ENCODE measurements at regions not wholly inside any gene's neighbourhood (a gene's known extent, or its start where the extent isn't known, plus 50 kb on each side); places are given as distances from the start of the nearest gene placed in this dataset.
"Not testable (repeated sequence)": the region's sequence is repeated elsewhere in the genome, so short reads cannot be mapped to it uniquely, and the experiment has no call there.

DNA sequence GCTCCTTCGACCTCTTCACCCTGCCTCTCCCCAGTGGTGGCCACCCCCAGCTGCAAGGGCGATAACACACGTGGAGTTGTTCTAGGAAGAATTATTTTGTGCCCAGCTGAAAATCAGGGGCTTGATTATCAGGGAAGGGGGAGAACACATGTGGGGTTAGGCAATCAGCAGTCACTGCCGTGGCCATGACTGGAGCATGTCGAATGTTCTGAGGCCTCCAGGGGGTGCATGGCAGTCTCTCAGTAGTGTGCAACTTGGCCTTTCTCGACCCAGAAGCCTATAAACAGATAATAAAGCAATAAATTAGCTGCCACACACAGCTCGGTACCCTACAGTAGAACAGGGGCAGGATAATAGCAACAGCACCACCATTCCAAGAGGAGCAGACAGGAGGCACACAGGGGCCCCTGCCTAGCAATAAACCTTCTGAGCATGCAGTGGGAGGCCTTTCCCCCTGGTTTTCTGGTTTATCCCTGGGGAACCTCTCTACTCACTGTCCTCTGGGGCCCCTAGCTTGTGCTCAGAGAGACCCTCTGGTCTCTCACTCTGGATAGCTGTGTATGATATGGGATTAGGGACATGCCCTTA lies 308.2 kb upstream of the PLGLB2 start:
- not testable (repeated sequence) for DNase-seq

GRCh38 chr2:87440650-87441049 lies 307.2 kb upstream of the PLGLB2 start:
- not testable (repeated sequence) for DNase-seq

DNA sequence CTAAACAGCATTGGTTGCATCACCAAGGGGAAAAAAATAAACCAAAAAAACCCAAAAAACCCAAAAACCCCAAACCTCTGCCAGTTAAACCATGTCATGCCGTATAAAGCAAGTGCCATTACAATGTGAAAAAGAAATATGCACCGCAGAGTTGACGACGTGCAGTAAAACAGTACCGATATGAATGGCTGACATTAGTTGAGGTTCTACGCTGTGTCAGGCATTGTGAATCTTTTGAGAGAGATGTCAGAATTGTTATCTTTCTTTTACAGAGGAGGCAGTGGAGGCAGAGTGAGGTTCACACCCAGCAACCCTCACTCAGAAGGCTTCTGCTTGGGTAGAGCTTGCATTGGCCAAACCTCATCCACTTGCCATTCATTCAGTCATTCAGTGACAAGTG lies 306.5 kb upstream of the PLGLB2 start:
- not testable (repeated sequence) for DNase-seq

DNA sequence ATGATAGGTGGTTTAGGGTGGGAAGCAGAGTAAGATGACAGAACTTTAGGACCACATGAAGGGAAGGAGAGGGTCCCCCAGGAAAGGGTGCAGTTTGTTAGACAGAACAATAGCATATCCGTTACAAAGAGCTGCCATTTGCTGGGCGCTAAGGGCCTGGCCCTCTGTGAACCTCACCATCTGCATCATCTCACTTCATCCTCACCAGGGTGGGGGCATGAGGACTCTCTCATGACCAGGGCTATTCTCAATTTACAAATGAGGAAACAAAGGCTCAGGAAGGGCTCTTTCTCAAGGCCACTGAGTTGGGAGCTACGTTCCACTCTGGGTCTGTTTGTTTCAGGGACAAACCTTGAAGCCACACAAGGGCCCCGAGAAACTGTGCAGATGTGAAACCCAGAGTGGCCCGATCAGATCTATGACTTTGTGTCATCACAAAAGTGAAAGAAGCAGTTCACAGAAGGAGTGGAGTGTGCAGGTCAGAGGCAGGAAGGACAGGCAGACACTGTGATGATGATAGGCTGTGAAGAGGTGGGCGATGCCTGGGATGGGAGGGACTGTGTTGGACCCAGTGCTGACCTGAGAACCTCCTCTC lies 304.8 kb upstream of the PLGLB2 start:
- not testable (repeated sequence) for DNase-seq

- DNase-seq: not testable (repeated sequence)
Observed at GRCh38 chr2:87444951-87445350, 302.9 kb upstream of the PLGLB2 start.

- DNase-seq: not testable (repeated sequence)
Observed at GRCh38 chr2:87445613-87446312, 302.1 kb upstream of the PLGLB2 start.

- DNase-seq: not testable (repeated sequence)
Observed at GRCh38 chr2:87446313-87446696, 301.6 kb upstream of the PLGLB2 start.

- DNase-seq: not testable (repeated sequence)
Observed at GRCh38 chr2:87449462-87449980, 298.4 kb upstream of the PLGLB2 start.

DNA sequence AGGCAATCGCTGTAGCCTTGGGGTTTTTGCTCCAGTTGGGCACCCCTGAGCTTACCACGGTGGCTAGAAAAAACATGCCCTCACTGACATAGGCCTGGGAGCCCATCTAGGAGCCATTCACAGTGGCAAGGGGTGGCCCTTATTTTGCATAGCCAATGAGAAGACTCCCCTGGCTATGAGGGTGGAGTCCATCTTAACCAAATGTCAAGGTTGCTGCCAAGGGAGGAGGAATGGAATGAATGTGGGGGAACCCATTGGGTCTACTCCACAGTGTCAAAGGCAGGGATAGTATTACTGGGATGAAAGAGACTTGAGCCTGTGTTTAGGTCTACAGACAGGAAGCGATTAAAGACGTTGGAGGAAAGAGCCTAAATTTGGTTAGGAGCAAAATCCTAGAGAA lies 295.7 kb upstream of the PLGLB2 start:
- not testable (repeated sequence) for DNase-seq

GRCh38 chr2:87452861-87453260 lies 295.0 kb upstream of the PLGLB2 start:
- not testable (repeated sequence) for DNase-seq

DNA sequence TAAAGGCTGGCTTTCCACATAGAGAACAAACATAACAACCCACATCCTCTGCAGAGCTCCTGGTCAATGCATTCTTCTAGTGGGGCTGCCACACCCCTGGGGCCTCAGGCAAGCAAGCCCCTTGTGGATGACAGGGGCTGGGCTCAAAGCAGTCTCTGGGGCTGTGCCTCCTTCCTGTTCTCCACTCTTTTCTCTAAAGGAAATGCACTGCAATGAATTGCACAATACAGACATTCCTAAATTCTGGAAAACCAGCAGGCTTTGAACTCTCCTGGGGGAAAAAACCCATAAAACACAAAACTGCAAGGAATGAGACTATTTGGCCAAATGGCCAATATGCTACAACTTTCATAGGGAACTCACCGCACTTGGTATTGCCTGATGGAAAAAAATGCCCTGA lies 293.9 kb upstream of the PLGLB2 start:
- DNase-seq: not testable (repeated sequence)

- DNase-seq: not testable (repeated sequence)
Observed at GRCh38 chr2:87454421-87454820, 293.5 kb upstream of the PLGLB2 start.

DNA sequence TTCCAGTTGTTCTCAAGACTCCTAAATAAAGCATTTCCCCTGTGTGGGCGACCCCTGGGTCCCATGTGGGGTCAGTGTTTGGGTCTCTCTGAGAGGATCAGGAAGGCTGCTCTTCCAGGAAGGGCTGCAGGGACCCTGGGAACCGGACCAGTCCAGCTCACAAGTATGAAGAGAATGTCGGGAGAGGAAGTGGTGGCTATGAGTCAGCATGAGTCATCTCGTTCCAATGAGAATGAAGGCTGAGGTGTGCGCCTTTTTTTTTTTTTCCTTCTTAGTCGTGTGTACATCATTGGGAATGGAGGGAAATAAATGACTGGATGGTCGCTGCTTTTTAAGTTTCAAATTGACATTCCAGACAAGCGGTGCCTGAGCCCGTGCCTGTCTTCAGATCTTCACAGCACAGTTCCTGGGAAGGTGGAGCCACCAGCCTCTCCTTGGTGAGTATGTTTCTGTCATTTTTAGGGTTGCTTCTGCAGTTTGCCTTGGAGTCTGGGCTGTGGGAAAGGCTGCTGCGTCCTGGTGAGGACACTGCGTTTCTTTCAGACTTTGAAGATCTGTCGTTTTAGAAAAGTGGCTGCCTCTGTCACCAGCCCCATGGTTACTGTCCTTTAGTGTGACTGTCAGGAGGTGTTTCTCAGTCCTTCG lies 292.6 kb upstream of the PLGLB2 start:
- DNase-seq: not testable (repeated sequence)

GRCh38 chr2:87455854-87456249 lies 292.0 kb upstream of the PLGLB2 start:
- DNase-seq: not testable (repeated sequence)

DNA sequence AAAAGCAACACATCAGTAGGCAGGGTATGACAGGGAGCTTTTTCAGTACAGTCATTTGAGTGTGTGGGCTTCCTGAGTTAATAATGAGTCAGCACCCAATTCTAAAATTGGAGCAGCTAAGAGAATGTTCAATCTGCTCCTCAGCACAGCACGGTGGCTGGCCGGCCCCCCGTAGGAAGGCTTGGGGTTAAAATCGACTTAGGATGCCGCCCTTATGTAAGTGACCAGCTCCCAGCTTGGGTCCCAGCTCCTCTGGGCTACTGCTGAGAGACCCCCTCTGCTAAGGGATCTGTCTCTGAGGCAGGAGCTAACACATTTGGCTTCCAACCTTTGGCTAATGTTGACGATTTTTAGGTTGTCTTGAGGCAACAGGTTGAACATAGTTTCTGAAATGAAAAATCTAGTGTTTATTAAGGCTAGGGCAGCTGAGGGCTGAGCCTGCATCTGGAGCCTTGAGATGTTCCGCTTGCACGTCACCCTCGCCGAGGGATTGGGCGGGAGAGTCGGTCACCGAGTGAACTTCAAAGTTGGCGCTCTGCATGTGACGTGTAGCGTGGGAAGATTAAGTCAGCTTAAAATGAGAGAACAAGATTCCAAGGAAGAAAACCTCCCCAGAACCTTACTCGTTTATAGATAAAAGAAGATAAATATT lies 291.3 kb upstream of the PLGLB2 start:
- DNase-seq: not testable (repeated sequence)

DNA sequence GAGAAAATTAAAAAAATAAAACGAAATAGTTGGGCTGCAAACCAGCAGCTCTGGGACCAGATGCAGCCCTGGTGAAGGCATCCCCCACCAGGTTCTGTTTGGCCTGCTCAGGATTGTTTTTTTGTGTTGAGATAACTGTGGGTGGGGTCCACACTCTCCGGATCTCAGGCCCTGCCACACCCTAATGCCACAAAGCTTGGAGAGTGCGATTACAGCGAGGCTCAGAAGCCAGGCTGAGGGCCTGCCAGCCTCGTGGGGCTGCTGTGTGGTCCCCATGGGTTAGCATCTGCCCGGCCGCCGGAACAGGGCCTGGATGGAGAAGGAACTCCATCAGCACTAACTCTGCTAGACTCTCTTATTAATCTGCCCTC lies 290.8 kb upstream of the PLGLB2 start:
- DNase-seq: peak; percentile 52

- not testable (repeated sequence) for DNase-seq
Observed at GRCh38 chr2:87458938-87459337, 288.9 kb upstream of the PLGLB2 start.

GRCh38 chr2:87460104-87460503 lies 287.8 kb upstream of the PLGLB2 start:
- not testable (repeated sequence) for DNase-seq

DNA sequence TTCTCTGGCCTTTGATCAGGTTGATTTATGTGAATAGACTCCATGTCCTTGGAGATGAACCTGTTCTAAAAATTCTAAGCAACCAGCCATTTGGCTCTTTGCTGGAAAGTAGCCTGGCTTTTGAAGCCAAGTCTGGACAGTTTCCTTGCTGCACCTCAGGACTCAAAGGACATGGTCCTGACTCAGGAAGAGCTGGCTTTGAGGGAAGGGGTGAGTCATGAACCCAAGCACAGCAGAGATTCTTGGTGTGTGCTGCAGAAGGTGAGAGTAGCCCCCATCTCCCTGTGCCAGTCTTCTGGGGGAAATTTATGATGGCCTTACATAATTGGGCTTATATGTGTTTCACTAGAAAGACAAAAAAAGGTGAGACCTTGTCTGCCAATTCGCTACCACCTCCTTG lies 287.2 kb upstream of the PLGLB2 start:
- not testable (repeated sequence) for DNase-seq

DNA sequence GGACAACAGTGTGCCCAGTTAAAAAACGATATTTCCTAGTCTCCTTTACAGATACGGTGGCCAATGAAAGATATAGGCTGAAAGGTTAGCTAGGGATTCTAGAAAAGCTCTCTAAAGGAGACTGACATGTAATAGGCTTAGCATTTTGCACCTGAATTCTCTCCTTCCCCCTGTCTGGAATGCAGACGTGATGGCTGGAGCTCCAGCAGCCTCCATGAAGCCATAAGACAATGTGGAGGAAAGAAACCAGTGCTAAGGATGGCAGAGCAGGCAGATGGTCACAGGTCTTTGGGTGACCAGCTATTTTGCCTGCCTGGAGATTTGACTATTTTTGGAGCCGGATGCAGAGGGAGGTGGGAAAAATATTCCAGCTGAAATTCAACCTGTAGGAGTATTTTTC lies 286.2 kb upstream of the PLGLB2 start:
- DNase-seq: not testable (repeated sequence)

- DNase-seq: peak; percentile 55
Observed at GRCh38 chr2:87464219-87464618, 283.7 kb upstream of the PLGLB2 start.

- not testable (repeated sequence) for DNase-seq
Observed at GRCh38 chr2:87465730-87466129, 282.2 kb upstream of the PLGLB2 start.

- DNase-seq: peak; percentile 92
Observed at GRCh38 chr2:87466591-87467120, 281.2 kb upstream of the PLGLB2 start.
